ENCODE measurements at regions not wholly inside any gene's neighbourhood (a gene's known extent, or its start where the extent isn't known, plus 50 kb on each side); places are given as distances from the start of the nearest gene placed in this dataset.
A peak's percentile ranks its signal among the peaks of the same experiment; 100 is the strongest.
"Not testable (repeated sequence)": the region's sequence is repeated elsewhere in the genome, so short reads cannot be mapped to it uniquely, and the experiment has no call there.

- peak; percentile 83 for DNase-seq
Measured at GRCh38 chr20:12528591-12529041, 480.2 kb upstream of the SPTLC3 start.

GRCh38 chr20:12531626-12532025 is 477.1 kb upstream of the SPTLC3 start:
- no peak for DNase-seq

- DNase-seq, result peak; percentile 12
Measured at GRCh38 chr20:12535316-12535715, 473.5 kb upstream of the SPTLC3 start.

- DNase-seq, result peak; percentile 12
Measured at GRCh38 chr20:12535770-12536169, 473.0 kb upstream of the SPTLC3 start.

GRCh38 chr20:12554426-12554825 is 454.3 kb upstream of the SPTLC3 start:
- no peak for DNase-seq

- DNase-seq, result no peak
Measured at GRCh38 chr20:12555369-12555768, 453.4 kb upstream of the SPTLC3 start.

- DNase-seq, result not testable (repeated sequence)
Measured at GRCh38 chr20:12555849-12556248, 452.9 kb upstream of the SPTLC3 start.

GRCh38 chr20:12557224-12557623 is 451.5 kb upstream of the SPTLC3 start:
- DNase-seq, result no peak

GRCh38 chr20:12564979-12565378 is 443.8 kb upstream of the SPTLC3 start:
- DNase-seq, result no peak

GRCh38 chr20:12566596-12566995 is 442.2 kb upstream of the SPTLC3 start:
- no peak for DNase-seq

- peak; percentile 58 for DNase-seq
Measured at GRCh38 chr20:12570371-12570770, 438.4 kb upstream of the SPTLC3 start.

GRCh38 chr20:12573442-12573841 is 435.3 kb upstream of the SPTLC3 start:
- no peak for DNase-seq

GRCh38 chr20:12575352-12576095 is 433.2 kb upstream of the SPTLC3 start:
- no peak for DNase-seq

GRCh38 chr20:12577213-12577612 is 431.6 kb upstream of the SPTLC3 start:
- no peak for DNase-seq

- no peak for DNase-seq
Measured at GRCh38 chr20:12581644-12582289, 427.0 kb upstream of the SPTLC3 start.

GRCh38 chr20:12582710-12583109 is 426.1 kb upstream of the SPTLC3 start:
- not testable (repeated sequence) for DNase-seq

GRCh38 chr20:12591949-12592470 is 416.8 kb upstream of the SPTLC3 start:
- DNase-seq, result no peak

GRCh38 chr20:12592756-12593155 is 416.0 kb upstream of the SPTLC3 start:
- no peak for DNase-seq

GRCh38 chr20:12593342-12593873 is 415.4 kb upstream of the SPTLC3 start:
- no peak for DNase-seq

- DNase-seq, result no peak
Measured at GRCh38 chr20:12594410-12595088, 414.2 kb upstream of the SPTLC3 start.

- DNase-seq, result no peak
Measured at GRCh38 chr20:12595841-12596240, 412.9 kb upstream of the SPTLC3 start.

- no peak for DNase-seq
Measured at GRCh38 chr20:12596863-12597262, 411.9 kb upstream of the SPTLC3 start.

- no peak for DNase-seq
Measured at GRCh38 chr20:12597551-12597950, 411.2 kb upstream of the SPTLC3 start.

Data from NCI-H1694 (cell line).